Stimulated activated CD8-positive, alpha-beta memory T cell treated with anti-CD3 and anti-CD28 coated beads, Interleukin-4, amount 100 ng/mL, for 48 hours (primary cell): ENCODE measurements at regions not wholly inside any gene's neighbourhood (a gene's known extent, or its start where the extent isn't known, plus 50 kb on each side); places are given as distances from the start of the nearest gene placed in this dataset.

Experiments
- DNase-seq: peaks from one replicate; pipeline ENCODE4 v3.0.0-alpha.2; 2020

DNA sequence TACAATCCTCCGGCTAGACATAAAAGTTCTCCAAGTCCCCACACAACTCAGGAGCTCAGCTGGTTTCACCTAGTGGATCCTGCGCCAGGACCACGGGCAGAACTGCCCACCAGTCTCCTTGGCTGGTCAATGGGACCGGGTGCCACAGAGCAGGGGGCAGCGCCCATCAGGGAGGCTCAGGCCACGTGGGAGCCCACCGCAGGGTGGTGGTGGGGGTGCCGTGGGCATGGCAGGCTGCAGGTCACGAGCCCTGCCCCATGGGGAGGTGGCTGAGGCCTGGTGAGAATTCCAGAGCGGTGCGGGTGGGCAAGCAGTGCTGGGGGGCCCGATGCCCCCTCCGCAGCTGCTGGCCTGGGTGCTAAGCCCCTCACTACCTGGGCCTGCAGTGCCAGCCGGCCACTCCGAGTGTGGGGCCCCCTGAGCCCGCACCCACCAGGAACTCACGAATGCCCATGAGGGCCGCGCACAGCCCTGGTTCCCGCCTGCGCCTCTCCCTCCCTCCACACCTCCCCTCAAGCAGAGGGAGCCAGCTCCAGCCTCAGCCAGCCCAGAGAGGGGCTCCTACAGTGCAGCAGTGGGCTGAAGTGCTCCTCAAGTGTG lies 1091.9 kb upstream of the TENM4 start:
- no peak for DNase-seq

DNA sequence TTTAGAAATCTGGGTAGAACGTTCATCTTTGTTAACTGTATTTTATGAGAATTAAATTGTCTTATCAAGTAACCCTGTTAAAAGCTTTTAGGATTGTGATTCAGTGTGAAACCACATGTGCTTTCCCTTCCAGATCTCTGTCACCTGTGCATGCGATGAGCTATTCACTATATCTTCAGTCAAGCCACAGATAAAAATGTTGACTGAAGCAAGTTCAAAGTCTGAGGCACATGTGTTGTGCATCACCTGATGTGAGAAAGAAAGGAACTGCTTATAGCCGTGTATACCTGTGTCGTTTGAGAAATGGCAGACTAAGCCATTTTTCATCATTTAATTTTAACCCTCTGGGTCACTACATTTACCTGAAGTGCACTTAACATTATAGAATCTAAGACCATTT lies 1088.9 kb upstream of the TENM4 start:
- DNase-seq, result no peak

DNA sequence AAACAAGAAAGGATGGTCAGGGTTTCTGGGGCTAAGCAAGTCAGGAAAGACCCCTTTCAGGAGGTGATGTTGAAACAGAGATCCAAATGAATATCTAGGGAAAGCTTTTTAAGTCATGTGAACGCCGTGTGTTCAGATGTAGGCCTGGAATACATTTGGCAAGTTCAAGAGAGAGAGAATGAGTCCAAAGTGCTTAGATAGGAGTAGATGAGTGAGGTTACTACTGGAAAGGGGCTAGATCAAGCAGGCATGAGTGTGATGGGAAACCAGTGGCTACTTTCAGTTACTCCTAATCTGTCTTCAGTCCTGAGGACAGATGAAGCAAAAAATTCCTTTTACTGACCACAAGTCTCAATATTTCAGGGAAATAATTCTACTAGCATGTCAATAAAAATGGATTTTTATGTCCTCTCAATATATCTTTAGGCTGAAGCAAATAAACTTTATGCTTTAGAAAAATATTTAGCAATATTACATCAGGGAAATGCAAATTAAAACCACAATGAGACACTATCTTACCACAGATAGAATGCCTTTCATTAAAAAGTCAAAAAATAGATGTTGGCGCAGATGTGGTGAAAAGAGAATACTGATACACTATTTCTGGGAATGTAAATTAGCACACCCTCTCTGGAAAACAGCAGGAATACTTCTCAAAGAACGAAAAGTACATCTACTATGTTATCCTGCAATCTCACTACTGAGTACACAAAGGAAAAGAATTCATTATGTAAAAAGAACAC lies 1085.0 kb upstream of the TENM4 start:
- DNase-seq, result no peak

DNA sequence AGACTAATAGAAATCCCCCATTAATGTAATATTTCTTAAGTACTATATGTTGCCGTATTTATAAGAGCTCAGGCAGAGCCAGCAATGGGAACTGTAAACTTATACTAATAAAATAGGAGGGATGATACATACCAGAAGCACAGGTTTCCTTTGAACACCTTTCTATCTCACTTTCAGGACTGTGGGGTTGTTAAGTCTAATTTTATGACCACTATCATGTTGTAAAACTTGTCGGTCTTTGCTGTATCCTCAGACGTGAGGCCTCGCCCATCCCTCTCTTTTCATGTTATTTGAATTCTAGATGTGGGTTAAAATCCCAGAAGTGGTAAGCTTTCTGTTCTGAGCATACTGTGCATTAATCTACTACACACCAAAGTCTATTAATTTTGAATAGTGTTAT lies 1083.5 kb upstream of the TENM4 start:
- no peak for DNase-seq

DNA sequence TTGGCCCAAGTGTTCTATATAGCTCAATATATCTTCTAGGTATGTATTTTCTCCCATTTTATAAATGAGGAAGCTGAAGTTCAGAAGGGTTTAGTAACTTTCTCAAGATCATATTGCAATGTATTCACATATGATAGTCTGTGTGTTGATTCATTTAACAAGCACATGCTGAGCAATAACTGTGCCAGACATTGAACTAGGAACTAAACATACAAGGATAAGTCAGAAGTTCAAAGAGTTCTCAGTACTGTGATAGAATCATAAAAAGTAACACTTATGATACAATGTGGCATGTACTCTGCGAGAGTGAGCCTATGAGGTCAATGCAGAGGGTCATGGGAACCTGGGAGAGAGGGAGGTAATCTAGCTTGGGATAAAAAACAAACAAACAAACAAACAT lies 1082.2 kb upstream of the TENM4 start:
- no peak for DNase-seq

DNA sequence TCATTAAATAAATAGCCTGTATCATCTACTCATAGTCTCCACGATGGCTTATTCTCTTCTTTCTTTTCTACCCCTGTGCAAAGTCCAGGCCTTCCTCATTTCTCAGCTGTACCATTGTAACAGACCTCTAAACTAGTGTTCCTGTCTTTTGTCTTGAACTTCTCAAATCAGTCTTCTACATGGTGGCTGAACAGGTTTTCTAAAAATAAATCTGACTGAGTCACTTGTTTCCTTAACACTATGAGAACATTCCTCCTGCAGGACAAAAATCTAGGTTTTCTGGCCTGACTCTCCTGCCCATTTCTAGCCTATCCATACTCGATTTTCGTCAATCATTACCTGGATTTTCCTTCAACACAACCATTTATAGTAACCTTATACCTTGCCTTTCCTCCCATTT lies 1080.8 kb upstream of the TENM4 start:
- DNase-seq, result no peak

DNA sequence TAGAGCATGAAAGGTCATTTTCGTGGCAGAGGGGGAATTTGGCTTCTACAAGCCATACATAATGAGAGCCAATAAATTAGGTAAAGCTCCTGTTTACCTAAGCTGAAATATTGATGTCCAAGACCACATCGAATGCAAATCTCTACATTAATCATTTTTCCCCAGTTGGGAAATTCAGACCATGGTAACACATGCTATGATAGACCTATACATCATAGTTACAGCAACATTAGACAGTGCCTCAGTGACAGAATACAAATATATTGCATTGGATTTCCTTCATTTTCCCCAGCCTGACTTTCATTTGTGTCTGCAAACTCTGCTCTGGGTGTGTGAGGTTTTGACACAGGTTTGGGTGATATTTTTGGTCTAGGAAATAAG lies 1079.7 kb upstream of the TENM4 start:
- DNase-seq, result no peak

DNA sequence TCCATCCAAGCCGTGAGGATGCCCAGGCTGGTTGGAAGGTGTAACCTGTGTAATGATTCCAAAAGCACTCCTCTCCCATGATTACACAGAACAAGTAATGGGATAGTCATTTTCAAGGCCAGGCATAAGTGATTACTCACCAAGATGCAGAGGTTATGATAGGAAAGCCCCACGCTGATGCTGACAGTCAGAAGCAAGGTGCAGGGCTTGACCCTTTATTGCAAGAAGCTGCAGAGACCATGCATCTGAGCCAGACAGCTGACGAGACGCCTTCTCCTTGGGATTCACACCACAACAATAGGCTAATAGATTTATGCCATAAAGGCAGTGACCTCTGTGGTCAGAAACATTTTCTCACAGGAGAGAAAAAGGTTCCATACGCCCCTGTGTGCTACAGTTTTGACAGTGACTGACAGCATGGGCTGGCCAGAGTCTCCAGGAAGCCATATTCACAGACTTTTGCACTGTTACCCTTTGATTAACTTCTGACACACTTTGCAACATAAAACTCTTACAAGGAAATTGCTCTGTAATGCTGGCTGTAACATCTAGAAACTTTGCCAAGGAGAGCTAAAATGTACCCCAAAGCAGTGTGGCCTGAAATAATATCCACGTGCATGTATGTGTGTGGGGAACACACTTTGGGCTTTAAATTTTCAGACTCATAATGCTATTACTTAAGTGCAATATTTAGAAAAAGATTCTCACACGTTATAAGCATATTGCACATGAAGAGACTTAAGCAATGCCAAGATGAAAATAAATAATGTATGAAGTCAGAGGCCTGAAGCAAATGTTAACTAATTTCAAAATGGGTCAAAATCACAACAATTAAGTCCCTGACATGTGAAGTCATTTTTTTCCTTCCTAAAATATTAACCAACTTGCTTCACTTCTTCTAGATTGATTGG lies 1079.0 kb upstream of the TENM4 start:
- no peak for DNase-seq

DNA sequence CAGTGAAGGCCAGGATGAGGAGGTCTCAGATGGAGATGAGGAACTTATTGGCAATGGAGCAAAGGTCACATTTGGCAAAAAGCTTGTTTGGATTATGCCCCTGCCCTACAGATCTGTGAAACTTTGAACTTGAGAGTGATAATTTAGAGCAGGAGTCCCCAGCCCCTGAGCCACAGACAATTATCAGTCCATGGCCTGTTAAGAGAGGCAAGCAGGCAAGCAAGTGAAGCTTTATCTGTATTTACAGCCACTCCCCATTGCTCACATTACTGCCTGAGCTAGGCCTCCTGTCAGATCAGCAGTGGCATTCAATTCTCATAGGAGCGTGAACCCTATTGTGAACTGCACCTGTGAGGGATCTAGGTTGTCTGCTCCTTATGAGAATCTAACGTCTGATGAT lies 1076.9 kb upstream of the TENM4 start:
- no peak for DNase-seq

DNA sequence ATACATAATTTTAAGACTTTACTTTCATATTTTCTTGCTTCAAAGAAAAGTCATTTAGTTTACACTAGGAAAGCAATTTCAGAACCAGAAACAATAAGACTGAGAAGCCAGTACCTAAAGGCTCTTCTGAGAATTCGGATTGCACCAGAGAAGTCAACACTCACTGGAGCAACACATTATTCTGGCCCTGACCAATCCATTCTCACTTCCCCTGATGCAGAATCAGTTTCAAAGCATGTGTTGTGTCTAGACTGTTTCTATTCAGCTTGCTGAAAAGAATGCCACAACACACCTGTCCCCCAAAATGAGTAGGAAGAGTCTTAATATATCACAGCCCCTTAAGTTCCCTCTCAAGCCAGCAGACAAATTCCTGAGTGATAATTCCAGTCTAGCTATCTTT lies 1074.3 kb upstream of the TENM4 start:
- no peak for DNase-seq

DNA sequence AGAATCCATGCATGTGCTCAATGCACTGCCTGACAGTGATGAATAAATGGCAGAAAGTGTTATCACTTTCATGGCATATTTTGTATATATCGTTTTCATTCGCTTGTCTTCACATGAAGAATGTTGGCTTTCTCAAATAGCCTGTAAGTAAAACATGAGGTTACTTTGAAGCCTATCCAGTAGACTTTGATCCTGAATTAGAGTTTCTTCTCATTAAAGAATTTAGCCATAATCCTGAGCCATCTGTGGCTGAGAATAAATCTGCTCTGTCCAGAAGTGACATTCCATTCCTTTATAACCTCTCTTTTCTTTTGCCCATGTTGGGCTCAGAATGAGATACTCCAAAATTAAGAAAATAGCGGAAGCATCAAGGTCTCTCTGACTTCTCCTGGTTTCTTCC lies 1071.7 kb upstream of the TENM4 start:
- no peak for DNase-seq

DNA sequence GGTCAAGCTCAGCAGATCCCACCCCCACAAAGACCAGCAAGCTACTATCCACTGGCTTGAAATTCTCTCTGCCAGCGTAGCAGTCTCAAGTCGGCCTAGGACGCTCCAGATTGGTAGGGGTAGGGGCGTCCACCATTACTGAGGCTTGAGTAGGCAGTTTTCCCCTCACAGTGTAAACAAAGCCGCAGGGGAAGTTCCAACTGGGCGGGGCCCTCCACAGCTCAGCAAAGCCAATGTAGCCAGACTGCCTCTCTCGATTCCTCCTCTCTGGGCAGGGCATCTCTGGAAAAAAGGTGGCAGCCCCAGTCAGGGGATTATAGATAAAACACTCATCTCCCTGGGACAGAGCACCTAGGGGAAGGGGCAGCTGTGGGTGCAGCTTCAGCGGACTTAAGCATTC lies 1064.9 kb upstream of the TENM4 start:
- DNase-seq, result no peak

DNA sequence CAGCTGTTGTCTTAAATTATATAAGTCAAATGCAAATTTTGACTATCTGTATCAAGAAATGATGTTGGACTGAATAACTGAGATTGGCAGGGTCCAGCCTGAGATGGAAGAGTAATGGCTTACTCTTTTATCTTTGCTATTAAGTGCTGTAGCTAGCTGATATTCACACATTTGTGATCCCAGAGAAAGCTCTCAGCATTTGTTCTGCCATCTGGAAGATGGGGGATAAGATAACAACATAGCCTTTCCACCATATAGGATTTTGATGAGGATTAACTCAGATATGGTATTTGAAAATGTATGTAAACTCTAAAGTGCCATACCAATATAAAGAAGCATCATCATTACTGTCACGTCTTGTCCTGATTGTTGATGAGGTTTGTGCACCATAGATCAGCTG lies 1063.2 kb upstream of the TENM4 start:
- no peak for DNase-seq

DNA sequence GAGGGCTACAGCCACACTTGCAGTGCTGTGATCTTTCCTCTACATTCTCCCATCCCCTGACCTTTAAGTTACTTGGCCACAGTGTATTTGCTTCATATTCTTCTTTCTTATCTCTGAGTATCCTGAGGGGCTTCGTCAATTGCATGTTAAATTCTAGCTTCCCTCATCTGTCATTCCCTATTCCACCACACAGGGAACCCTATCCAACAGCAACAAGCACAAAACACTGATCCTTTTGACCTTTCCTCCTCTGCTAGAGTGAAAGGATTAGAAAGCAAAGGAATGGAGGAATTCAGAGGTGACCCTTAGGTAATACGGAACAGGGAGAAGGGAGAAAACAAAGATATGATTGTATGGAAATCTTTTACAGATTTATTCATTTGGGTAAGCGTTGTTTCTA lies 1061.7 kb upstream of the TENM4 start:
- DNase-seq, result no peak

DNA sequence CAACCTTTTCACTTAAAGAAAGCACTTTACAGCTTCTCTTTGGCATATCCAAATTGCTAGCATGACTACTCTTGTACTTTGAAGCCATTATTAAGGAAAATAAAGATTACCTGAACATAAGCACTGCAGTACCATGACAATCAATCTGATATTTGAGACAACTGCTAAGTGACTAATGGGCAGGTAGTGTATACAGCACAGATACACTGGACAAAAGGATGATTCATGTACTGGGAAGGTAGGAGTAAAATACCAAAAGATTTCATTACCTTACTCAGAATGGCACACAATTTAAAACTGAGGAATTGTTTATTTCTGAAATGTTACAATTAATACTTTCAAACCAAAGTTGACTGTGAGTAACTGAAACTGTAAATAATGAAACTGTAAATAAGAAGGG lies 1054.3 kb upstream of the TENM4 start:
- no peak for DNase-seq

DNA sequence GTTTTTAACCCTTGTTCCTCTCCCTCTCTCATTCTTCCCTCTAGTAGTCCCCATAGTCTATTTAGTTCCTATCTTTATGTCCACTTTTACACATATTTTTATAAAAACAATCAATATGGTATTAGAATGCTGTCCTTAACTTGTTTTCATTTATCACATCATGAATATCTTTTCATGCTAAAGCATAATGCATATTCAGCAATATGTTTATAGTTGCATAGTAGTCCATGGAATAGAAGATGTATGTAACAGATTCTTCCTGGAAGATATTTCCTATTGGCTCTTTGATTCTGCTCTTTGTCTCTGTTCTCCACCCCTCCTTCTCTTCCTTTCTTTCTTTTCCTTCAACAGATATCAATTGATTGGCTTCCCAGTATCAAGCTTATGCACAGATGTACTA lies 1047.1 kb upstream of the TENM4 start:
- DNase-seq, result no peak

DNA sequence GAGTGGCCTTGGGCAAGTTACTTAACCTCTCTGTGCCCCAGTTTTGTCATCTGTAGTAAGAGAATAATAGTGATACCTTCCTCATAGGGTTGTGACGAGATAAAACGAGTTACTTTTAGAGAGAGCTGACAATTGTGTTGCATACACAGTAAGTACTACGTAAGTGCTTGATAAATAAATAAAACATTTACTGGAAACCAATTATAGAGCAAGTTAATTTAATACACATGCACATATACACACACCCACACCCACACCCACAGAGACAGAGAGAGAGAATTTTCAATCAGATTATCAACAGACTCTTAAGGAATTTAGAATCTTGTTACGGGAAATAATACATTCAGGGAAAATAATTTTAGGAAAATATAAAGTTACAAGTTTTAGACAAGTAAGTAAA lies 1045.8 kb upstream of the TENM4 start:
- no peak for DNase-seq

DNA sequence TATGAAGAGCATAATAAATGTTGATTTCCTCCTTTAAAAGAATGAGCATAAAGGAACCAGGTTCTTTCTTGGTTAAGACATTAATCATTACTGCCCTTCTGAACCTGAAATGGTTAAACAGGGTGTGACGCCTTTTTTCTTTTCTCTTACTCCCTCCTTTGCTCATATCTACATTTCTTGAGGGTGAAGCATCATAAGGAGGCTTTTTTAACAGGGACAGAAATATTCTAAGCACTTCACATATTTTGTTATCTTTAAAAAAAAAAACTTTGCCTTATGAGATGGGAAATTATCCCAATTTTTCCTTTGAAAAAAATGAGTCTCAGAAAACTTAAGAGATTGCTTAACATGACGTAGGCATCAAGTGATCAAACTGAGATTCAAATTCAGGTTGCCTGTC lies 1036.3 kb upstream of the TENM4 start:
- DNase-seq, result no peak

DNA sequence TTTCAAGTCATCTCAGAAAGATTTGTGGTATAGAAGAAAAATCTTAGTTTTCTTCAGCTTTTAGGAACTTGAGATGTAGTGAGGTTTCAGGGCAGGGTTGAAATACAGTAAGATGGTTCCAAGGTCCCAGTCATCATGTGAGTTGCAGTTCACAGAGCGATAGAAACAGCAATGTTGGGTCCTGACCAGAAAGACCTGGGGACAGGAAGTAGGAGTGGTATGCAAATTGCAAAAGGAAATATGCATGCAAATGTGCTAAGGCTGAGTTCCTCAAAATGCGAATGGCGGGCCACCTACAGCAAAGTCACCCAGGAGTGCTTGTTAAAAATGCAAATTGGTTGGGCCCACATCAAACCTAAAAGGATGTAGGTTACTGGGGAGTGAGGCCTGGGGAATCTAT lies 1032.7 kb upstream of the TENM4 start:
- DNase-seq, result no peak

DNA sequence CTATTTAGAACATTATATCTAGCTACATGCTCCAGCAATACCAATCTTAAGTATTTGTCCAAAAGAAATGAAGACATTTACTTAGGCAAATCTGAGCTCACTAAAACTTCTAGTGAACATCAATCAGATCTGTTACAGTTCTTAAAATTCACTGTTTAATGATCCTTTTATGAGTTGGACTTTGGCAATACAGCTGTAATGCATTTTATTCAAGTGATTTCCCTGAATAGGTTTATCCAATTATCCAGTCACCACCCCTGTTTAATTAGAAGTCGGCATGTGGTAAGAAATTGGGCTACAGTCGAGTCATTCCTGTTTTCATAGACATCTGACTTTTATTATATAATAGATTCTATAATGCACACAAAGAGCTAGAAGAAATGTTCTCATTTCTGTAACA lies 1029.0 kb upstream of the TENM4 start:
- DNase-seq, result no peak

DNA sequence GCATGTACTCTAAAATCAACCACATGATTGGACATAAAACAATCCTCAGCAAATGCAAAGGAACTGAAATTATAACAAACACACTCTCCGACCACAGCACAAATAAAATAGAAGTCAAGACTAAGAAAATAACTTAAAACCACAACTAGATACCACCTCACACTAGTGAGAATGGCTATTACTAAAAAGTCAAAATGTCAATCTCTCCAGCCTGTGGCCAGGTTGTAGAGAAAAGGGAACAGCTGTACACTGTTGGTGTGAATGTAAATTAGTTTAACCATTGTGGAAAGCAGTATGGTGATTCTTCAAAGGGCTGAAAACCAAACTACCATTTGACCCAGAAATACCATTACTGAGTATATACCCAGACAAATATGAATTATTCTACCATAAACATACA lies 1025.7 kb upstream of the TENM4 start:
- no peak for DNase-seq

DNA sequence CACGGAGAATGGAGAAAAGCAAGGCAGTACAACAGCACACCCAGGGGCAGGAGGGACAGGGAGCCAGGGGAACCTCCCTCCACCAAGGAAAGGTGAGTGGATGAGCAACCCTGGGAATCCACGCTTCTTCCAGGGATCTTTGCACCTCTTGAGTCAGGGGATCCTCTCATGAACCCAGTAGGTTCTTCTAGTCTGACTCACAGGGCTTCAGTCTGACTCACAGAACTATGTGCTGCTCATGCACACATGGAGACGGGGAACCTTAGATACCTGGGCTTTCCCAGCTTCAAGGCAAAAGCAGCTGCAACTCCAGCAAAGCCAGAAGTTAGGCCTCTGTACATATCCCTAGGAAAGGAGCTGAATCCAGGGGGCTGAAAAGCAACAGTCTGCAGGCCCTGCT lies 1021.4 kb upstream of the TENM4 start:
- no peak for DNase-seq

DNA sequence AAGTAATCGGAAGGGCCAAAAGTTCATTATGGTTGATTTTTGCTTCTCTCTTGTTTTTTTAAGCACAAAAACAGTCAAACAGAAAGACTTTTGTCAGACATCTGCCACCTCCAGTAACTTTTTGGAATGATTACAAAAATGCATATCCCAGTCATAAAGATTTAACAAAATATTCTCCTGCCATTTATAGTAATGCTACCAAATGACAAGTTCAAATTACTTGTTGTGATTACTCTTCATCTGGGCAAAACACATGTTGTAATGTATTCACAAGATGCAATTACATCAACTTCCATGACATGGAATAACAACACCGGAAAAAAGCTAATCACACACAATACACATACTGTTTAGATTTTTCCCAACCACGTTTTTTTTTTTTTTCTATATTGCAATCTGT lies 1017.5 kb upstream of the TENM4 start:
- DNase-seq, result no peak

DNA sequence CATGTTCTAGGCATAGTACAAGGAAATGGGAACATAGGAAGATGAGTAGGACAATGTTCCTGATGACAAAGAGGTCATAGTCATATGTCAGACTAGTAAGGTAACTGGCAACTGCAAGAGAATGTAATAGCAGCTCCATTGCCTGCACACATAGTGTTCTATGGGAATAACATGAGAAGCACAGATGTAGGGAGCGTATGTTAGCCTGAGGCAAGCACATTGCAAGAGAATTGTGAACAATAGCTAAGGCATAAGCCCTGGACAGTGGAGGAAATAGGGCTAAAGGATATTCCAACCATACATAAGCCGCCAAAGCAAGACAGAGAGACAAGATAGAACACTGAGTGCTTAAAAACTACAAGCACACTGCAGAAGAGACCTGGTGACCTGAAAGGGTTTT lies 1017.0 kb upstream of the TENM4 start:
- no peak for DNase-seq
